ENCODE measurements at regions not wholly inside any gene's neighbourhood (a gene's known extent, or its start where the extent isn't known, plus 50 kb on each side); places are given as distances from the start of the nearest gene placed in this dataset.

- Histone ChIP-seq H4K20me1 (ENCODE audit: control insufficient read depth, insufficient read depth, insufficient read length) (no peaks in the 10 kb centered on the region), H4K91ac (ENCODE audit: insufficient read length, low read depth, low read length) (no peak overlapping the region), H2BK5ac (ENCODE audit: insufficient read length, low read length) (no peak overlapping the region), H2BK15ac (ENCODE audit: low read depth, low read length) (no peak overlapping the region), H3K4ac (ENCODE audit: low read depth, low read length) (no peak overlapping the region), H4K5ac (ENCODE audit: insufficient read length, low read depth, low read length) (no peak overlapping the region), H2BK20ac (ENCODE audit: low read depth, low read length, poor library complexity, severe bottlenecking) (no peak overlapping the region), H3K4me1 (ENCODE audit: insufficient read depth, low read length) (no peaks in the 10 kb centered on the region; the same call in 1 of the 2 replicates), H2AFZ (ENCODE audit: low read length) (no peak overlapping the region), H2BK12ac (ENCODE audit: insufficient read length, low read depth, low read length) (no peak overlapping the region), H3K27me3 (ENCODE audit: insufficient read depth, low read length) (no peaks in the 10 kb centered on the region), H3K56ac (ENCODE audit: insufficient read length, low read depth, low read length) (no peak overlapping the region), H2AK5ac (ENCODE audit: insufficient read length, low read length) (no peak overlapping the region), H3K9ac (ENCODE audit: extremely low read depth, insufficient read length, low read length) (no peak overlapping the region), H3K14ac (ENCODE audit: insufficient read depth, low read length) (no peak overlapping the region), H3K23me2 (ENCODE audit: insufficient read length, low read depth, low read length, poor library complexity, severe bottlenecking) (no peaks in the 10 kb centered on the region), H3K27ac (ENCODE audit: insufficient read length, low read depth, low read length) (no peak overlapping the region), H2BK120ac (ENCODE audit: low read depth, low read length, poor library complexity, severe bottlenecking) (no peak overlapping the region), H3K23ac (ENCODE audit: insufficient read length, low read depth, low read length) (no peak overlapping the region), H3K9me3 (ENCODE audit: control insufficient read depth, low read depth, low read length) (no peaks in the 10 kb centered on the region), H3K79me1 (ENCODE audit: insufficient read depth, low read depth, low read length, poor library complexity, severe bottlenecking) (no peaks in the 10 kb centered on the region), H3K18ac (ENCODE audit: insufficient read length, low read depth, low read length) (no peak overlapping the region), H3K79me2 (ENCODE audit: insufficient read depth, low read length) (no peaks in the 10 kb centered on the region), H3K4me2 (ENCODE audit: insufficient read depth, insufficient read length, low read length) (no peak overlapping the region), H4K8ac (replicated peaks; ENCODE audit: insufficient read length, low read depth, low read length) (no peak overlapping the region), H3T11ph (ENCODE audit: low read length) (no peak overlapping the region)
- peaks cover 0 to 10% (median 5%) of the 10 kb centered on the region in 3 experiments; a peak in 4 of 7 replicates for H3K36me3 Mint-ChIP-seq (ENCODE audit: insufficient read depth in 1 of 3, low read depth in 3 of 3)
- H3K27ac Mint-ChIP-seq = no peak overlapping the region
- peaks cover 2 to 3% of the 10 kb centered on the region in 2 experiments; a peak in 1 of 5 replicates for H3K9me3 Mint-ChIP-seq
- no peak overlapping the region for H3K4me3 Mint-ChIP-seq
- no peak for DNase-seq
- no peak for TF ChIP-seq CTCF (conservative IDR thresholded peaks at IDR 0.05)
- H3K27me3 Mint-ChIP-seq (ENCODE audit: low read depth) = peaks cover 14% of the 10 kb centered on the region
- peaks cover 4 to 17% of the 10 kb centered on the region in 2 experiments; a peak in 3 of 4 replicates for H3K4me1 Mint-ChIP-seq
- WGBS (ENCODE audit: extremely low coverage, insufficient read length, low lambda C conversion rate) = no CpG with 5 or more reads among the region's 5 CpGs
These were observed 499.5 kb upstream of the PROK2 start for GRCh38 chr3:72284471-72284870.

Measured in H9 (cell line).